ENCODE measurements at regions not wholly inside any gene's neighbourhood (a gene's known extent, or its start where the extent isn't known, plus 50 kb on each side); places are given as distances from the start of the nearest gene placed in this dataset.
A peak's percentile ranks its signal among the peaks of the same experiment; 100 is the strongest.

GRCh38 chr7:81025360-81025759, 106.5 kb upstream of the SEMA3C start:
- Histone ChIP-seq H3K4me1 (ENCODE audit: control insufficient read depth in 5 of 5, insufficient read depth in 5 of 5, low read length in 5 of 5) (peaks cover 0 to 3% (median 0%) of the 10 kb centered on the region in 5 donors), H3K36me3 (ENCODE audit: control insufficient read depth in 5 of 5, insufficient read depth in 5 of 5, low read length in 5 of 5) (no peaks in the 10 kb centered on the region), H3K27ac (ENCODE audit: low read depth, low read length) (no peak overlapping the region), H3K9me3 (ENCODE audit: control insufficient read depth in 5 of 5, low read length in 5 of 5) (no peaks in the 10 kb centered on the region), H3K27me3 (ENCODE audit: control insufficient read depth in 5 of 5, insufficient read depth in 4 of 5, low read length in 5 of 5) (no peaks in the 10 kb centered on the region), H3K4me3 (ENCODE audit: low read depth in 1 of 5, low read length in 5 of 5) (no peak overlapping the region), H3K9ac (ENCODE audit: low read length in 5 of 5) (no peak overlapping the region)

GRCh38 chr7:81014908-81015307, 96.1 kb upstream of the SEMA3C start:
- H3K4me1 ChIP-seq (ENCODE audit: control insufficient read depth in 5 of 5, insufficient read depth in 5 of 5, low read length in 5 of 5) = peaks cover 0 to 7% (median 3%) of the 10 kb centered on the region in 5 donors
- no peaks in the 10 kb centered on the region for H3K27me3 ChIP-seq (ENCODE audit: control insufficient read depth in 5 of 5, insufficient read depth in 4 of 5, low read length in 5 of 5)
- peaks cover 0 to 5% (median 0%) of the 10 kb centered on the region in 5 donors for H3K9me3 ChIP-seq (ENCODE audit: control insufficient read depth in 5 of 5, low read length in 5 of 5)
- no peak overlapping the region for H3K9ac ChIP-seq (ENCODE audit: low read length in 5 of 5)
- no peaks in the 10 kb centered on the region for H3K36me3 ChIP-seq (ENCODE audit: control insufficient read depth in 5 of 5, insufficient read depth in 5 of 5, low read length in 5 of 5)
- no peak overlapping the region for H3K4me3 ChIP-seq (ENCODE audit: low read depth in 1 of 5, low read length in 5 of 5)
- no peak overlapping the region for H3K27ac ChIP-seq (ENCODE audit: low read depth, low read length)

GRCh38 chr7:81014266-81014665, 95.4 kb upstream of the SEMA3C start:
- Histone ChIP-seq H3K27ac (ENCODE audit: low read depth, low read length) (peak overlapping the region; percentile 93), H3K9me3 (ENCODE audit: control insufficient read depth in 5 of 5, low read length in 5 of 5) (peaks cover 0 to 5% (median 0%) of the 10 kb centered on the region in 5 donors), H3K4me3 (ENCODE audit: low read depth in 1 of 5, low read length in 5 of 5) (no peak overlapping the region), H3K27me3 (ENCODE audit: control insufficient read depth in 5 of 5, insufficient read depth in 4 of 5, low read length in 5 of 5) (no peaks in the 10 kb centered on the region), H3K36me3 (ENCODE audit: control insufficient read depth in 5 of 5, insufficient read depth in 5 of 5, low read length in 5 of 5) (no peaks in the 10 kb centered on the region), H3K9ac (ENCODE audit: low read length in 5 of 5) (no peak overlapping the region), H3K4me1 (ENCODE audit: control insufficient read depth in 5 of 5, insufficient read depth in 5 of 5, low read length in 5 of 5) (peaks cover 0 to 7% (median 3%) of the 10 kb centered on the region in 5 donors)

GRCh38 chr7:81013083-81013817, 94.4 kb upstream of the SEMA3C start:
- H3K27ac ChIP-seq (ENCODE audit: low read depth, low read length) = peak overlapping the region; percentile 93
- peak overlapping the region in 3 of 5 donors; percentile 1 to 39 (median 19) for H3K9ac ChIP-seq (ENCODE audit: low read length in 5 of 5)
- H3K4me1 ChIP-seq (ENCODE audit: control insufficient read depth in 5 of 5, insufficient read depth in 5 of 5, low read length in 5 of 5) = peaks cover 0 to 7% (median 3%) of the 10 kb centered on the region in 5 donors
- no peak overlapping the region for H3K4me3 ChIP-seq (ENCODE audit: low read depth in 1 of 5, low read length in 5 of 5)
- H3K27me3 ChIP-seq (ENCODE audit: control insufficient read depth in 5 of 5, insufficient read depth in 4 of 5, low read length in 5 of 5) = no peaks in the 10 kb centered on the region
- peaks cover 0 to 5% (median 0%) of the 10 kb centered on the region in 5 donors for H3K9me3 ChIP-seq (ENCODE audit: control insufficient read depth in 5 of 5, low read length in 5 of 5)
- H3K36me3 ChIP-seq (ENCODE audit: control insufficient read depth in 5 of 5, insufficient read depth in 5 of 5, low read length in 5 of 5) = no peaks in the 10 kb centered on the region

GRCh38 chr7:81008901-81009300, 90.0 kb upstream of the SEMA3C start:
- no peak overlapping the region for H3K9ac ChIP-seq (ENCODE audit: low read length in 5 of 5)
- H3K36me3 ChIP-seq (ENCODE audit: control insufficient read depth in 5 of 5, insufficient read depth in 5 of 5, low read length in 5 of 5) = no peaks in the 10 kb centered on the region
- no peaks in the 10 kb centered on the region for H3K27me3 ChIP-seq (ENCODE audit: control insufficient read depth in 5 of 5, insufficient read depth in 4 of 5, low read length in 5 of 5)
- no peak overlapping the region for H3K27ac ChIP-seq (ENCODE audit: low read depth, low read length)
- H3K4me1 ChIP-seq (ENCODE audit: control insufficient read depth in 5 of 5, insufficient read depth in 5 of 5, low read length in 5 of 5) = peaks cover 0 to 26% (median 18%) of the 10 kb centered on the region in 5 donors
- peaks cover 0 to 5% (median 0%) of the 10 kb centered on the region in 5 donors for H3K9me3 ChIP-seq (ENCODE audit: control insufficient read depth in 5 of 5, low read length in 5 of 5)
- no peak overlapping the region for H3K4me3 ChIP-seq (ENCODE audit: low read depth in 1 of 5, low read length in 5 of 5)

GRCh38 chr7:81007051-81007450, 88.2 kb upstream of the SEMA3C start:
- Histone ChIP-seq H3K27me3 (ENCODE audit: control insufficient read depth in 5 of 5, insufficient read depth in 4 of 5, low read length in 5 of 5) (no peaks in the 10 kb centered on the region), H3K9me3 (ENCODE audit: control insufficient read depth in 5 of 5, low read length in 5 of 5) (peaks cover 0 to 4% (median 0%) of the 10 kb centered on the region in 5 donors), H3K4me3 (ENCODE audit: low read depth in 1 of 5, low read length in 5 of 5) (no peak overlapping the region), H3K36me3 (ENCODE audit: control insufficient read depth in 5 of 5, insufficient read depth in 5 of 5, low read length in 5 of 5) (no peaks in the 10 kb centered on the region), H3K27ac (ENCODE audit: low read depth, low read length) (no peak overlapping the region), H3K9ac (ENCODE audit: low read length in 5 of 5) (peak overlapping the region in 1 of 5 donors; percentile 56), H3K4me1 (ENCODE audit: control insufficient read depth in 5 of 5, insufficient read depth in 5 of 5, low read length in 5 of 5) (peaks cover 0 to 21% (median 17%) of the 10 kb centered on the region in 5 donors)

- H3K4me1 ChIP-seq (ENCODE audit: control insufficient read depth in 5 of 5, insufficient read depth in 5 of 5, low read length in 5 of 5) = peaks cover 0 to 21% (median 17%) of the 10 kb centered on the region in 5 donors
- H3K9me3 ChIP-seq (ENCODE audit: control insufficient read depth in 5 of 5, low read length in 5 of 5) = no peaks in the 10 kb centered on the region
- H3K27ac ChIP-seq (ENCODE audit: low read depth, low read length) = peak overlapping the region; percentile 51
- H3K27me3 ChIP-seq (ENCODE audit: control insufficient read depth in 5 of 5, insufficient read depth in 4 of 5, low read length in 5 of 5) = no peaks in the 10 kb centered on the region
- H3K9ac ChIP-seq (ENCODE audit: low read length in 5 of 5) = no peak overlapping the region
- no peaks in the 10 kb centered on the region for H3K36me3 ChIP-seq (ENCODE audit: control insufficient read depth in 5 of 5, insufficient read depth in 5 of 5, low read length in 5 of 5)
- no peak overlapping the region for H3K4me3 ChIP-seq (ENCODE audit: low read depth in 1 of 5, low read length in 5 of 5)
These were observed 86.4 kb upstream of the SEMA3C start for GRCh38 chr7:81005254-81005653.

GRCh38 chr7:81004098-81004497, 85.2 kb upstream of the SEMA3C start:
- Histone ChIP-seq H3K27ac (ENCODE audit: low read depth, low read length) (peak overlapping the region; percentile 68), H3K27me3 (ENCODE audit: control insufficient read depth in 5 of 5, insufficient read depth in 4 of 5, low read length in 5 of 5) (no peaks in the 10 kb centered on the region), H3K36me3 (ENCODE audit: control insufficient read depth in 5 of 5, insufficient read depth in 5 of 5, low read length in 5 of 5) (no peaks in the 10 kb centered on the region), H3K9me3 (ENCODE audit: control insufficient read depth in 5 of 5, low read length in 5 of 5) (no peaks in the 10 kb centered on the region), H3K4me1 (ENCODE audit: control insufficient read depth in 5 of 5, insufficient read depth in 5 of 5, low read length in 5 of 5) (peaks cover 0 to 21% (median 17%) of the 10 kb centered on the region in 5 donors), H3K4me3 (ENCODE audit: low read depth in 1 of 5, low read length in 5 of 5) (no peak overlapping the region), H3K9ac (ENCODE audit: low read length in 5 of 5) (no peak overlapping the region)

GRCh38 chr7:81003326-81003725, 84.5 kb upstream of the SEMA3C start:
- Histone ChIP-seq H3K9me3 (ENCODE audit: control insufficient read depth in 5 of 5, low read length in 5 of 5) (no peaks in the 10 kb centered on the region), H3K27ac (ENCODE audit: low read depth, low read length) (no peak overlapping the region), H3K4me1 (ENCODE audit: control insufficient read depth in 5 of 5, insufficient read depth in 5 of 5, low read length in 5 of 5) (peaks cover 0 to 21% (median 17%) of the 10 kb centered on the region in 5 donors), H3K9ac (ENCODE audit: low read length in 5 of 5) (no peak overlapping the region), H3K36me3 (ENCODE audit: control insufficient read depth in 5 of 5, insufficient read depth in 5 of 5, low read length in 5 of 5) (no peaks in the 10 kb centered on the region), H3K27me3 (ENCODE audit: control insufficient read depth in 5 of 5, insufficient read depth in 4 of 5, low read length in 5 of 5) (no peaks in the 10 kb centered on the region), H3K4me3 (ENCODE audit: low read depth in 1 of 5, low read length in 5 of 5) (no peak overlapping the region)

- H3K27me3 ChIP-seq (ENCODE audit: control insufficient read depth in 5 of 5, insufficient read depth in 4 of 5, low read length in 5 of 5) = no peaks in the 10 kb centered on the region
- H3K4me3 ChIP-seq (ENCODE audit: low read depth in 1 of 5, low read length in 5 of 5) = no peak overlapping the region
- no peak overlapping the region for H3K9ac ChIP-seq (ENCODE audit: low read length in 5 of 5)
- no peaks in the 10 kb centered on the region for H3K36me3 ChIP-seq (ENCODE audit: control insufficient read depth in 5 of 5, insufficient read depth in 5 of 5, low read length in 5 of 5)
- no peaks in the 10 kb centered on the region for H3K9me3 ChIP-seq (ENCODE audit: control insufficient read depth in 5 of 5, low read length in 5 of 5)
- H3K4me1 ChIP-seq (ENCODE audit: control insufficient read depth in 5 of 5, insufficient read depth in 5 of 5, low read length in 5 of 5) = peaks cover 0 to 21% (median 17%) of the 10 kb centered on the region in 5 donors
- H3K27ac ChIP-seq (ENCODE audit: low read depth, low read length) = no peak overlapping the region
These were observed 83.6 kb upstream of the SEMA3C start for GRCh38 chr7:81002421-81002820.
